Natural killer cell (primary cell): ENCODE measurements at regions not wholly inside any gene's neighbourhood (a gene's known extent, or its start where the extent isn't known, plus 50 kb on each side); places are given as distances from the start of the nearest gene placed in this dataset.

ENCODE experiments used
- ATAC-seq, 3 donors: fragments of 150-1000 bp in 2 of 3; fragments of 200-7000 bp in 1 of 3; cut with Tn5 transposase; 1 replicate in 1 of 3; 2 replicates in 2 of 3; pipeline ENCODE4 v1.10.0; 2021; ENCODE audit warnings: mild to moderate bottlenecking in 2 of 3, moderate library complexity in 2 of 3
- DNase-seq, 2 donors: peaks; one replicate each; pipeline versions ENCODE4 v3.0.0 to v3.0.0-alpha.2; 2013 to 2021; ENCODE audit warnings: mixed read lengths in 1 of 2
- H3K27ac ChIP-seq: one replicate; pipeline ENCODE4 v1.5.1; 2013; ENCODE audit warnings: mild to moderate bottlenecking, low read length
- H3K27me3 ChIP-seq: one replicate; pipeline ENCODE4 v1.6.1; 2013; ENCODE audit warnings: low read length; ENCODE audit not compliant: control insufficient read depth, insufficient read depth
- H3K36me3 ChIP-seq: one replicate; pipeline ENCODE4 v1.6.1; 2013; ENCODE audit warnings: low read length; ENCODE audit not compliant: control insufficient read depth, insufficient read depth
- H3K4me1 ChIP-seq: one replicate; pipeline ENCODE4 v1.6.1; 2013; ENCODE audit warnings: low read length; ENCODE audit not compliant: control insufficient read depth, insufficient read depth
- H3K4me3 ChIP-seq: one replicate; pipeline ENCODE4 v1.5.1; 2013; ENCODE audit warnings: low read length
- H3K9me3 ChIP-seq: one replicate; pipeline ENCODE4 v1.6.1; 2013; ENCODE audit warnings: low read length; ENCODE audit not compliant: control insufficient read depth, insufficient read depth
- H3K27ac Mint-ChIP-seq, 2 donors: one replicate each; pipeline ENCODE4 v1.8.0; 2022; ENCODE audit warnings: mild to moderate bottlenecking in 2 of 2, mixed read lengths in 2 of 2, moderate library complexity in 1 of 2
- H3K27me3 Mint-ChIP-seq, 2 donors: one replicate each; pipeline ENCODE4 v1.8.0; 2022; ENCODE audit warnings: low read depth in 2 of 2, mixed read lengths in 2 of 2
- H3K36me3 Mint-ChIP-seq: one replicate; pipeline ENCODE4 v1.8.0; 2022; ENCODE audit warnings: mixed read lengths
- H3K4me1 Mint-ChIP-seq, 2 donors: one replicate each; pipeline ENCODE4 v1.8.0; 2022; ENCODE audit warnings: mixed read lengths in 2 of 2
- H3K4me3 Mint-ChIP-seq: one replicate; pipeline ENCODE4 v1.8.0; 2022; ENCODE audit warnings: mild to moderate bottlenecking, moderate library complexity, mixed read lengths
- H3K9me3 Mint-ChIP-seq, 2 donors: one replicate each; pipeline ENCODE4 v1.8.0; 2022; ENCODE audit warnings: mixed read lengths in 2 of 2
- CTCF ChIP-seq: fragments of 200-600 bp; IDR thresholded peaks from one replicate; pipeline ENCODE4 v1.8.0; 2022; ENCODE audit warnings: antibody characterized with exemption
- WGBS: methylation state at CpG from one replicate; pipeline ENCODE4 v1.1.7; 2013; ENCODE audit warnings: missing lambda C conversion rate; ENCODE audit not compliant: insufficient coverage; 5-methylcytosine and 5-hydroxymethylcytosine counted together
- intact Hi-C: fragments of 100-400 bp; cut with micrococcal nuclease; formaldehyde crosslinking; loops from one replicate; pipeline ENCODE4 v1.14.2; 2022

GRCh38 chr15:29454506-29454905, 184.9 kb upstream of the NSMCE3 start:
- Histone ChIP-seq H3K36me3 (no peaks in the 10 kb centered on the region), H3K4me3 (no peak overlapping the region), H3K27me3 (no peaks in the 10 kb centered on the region), H3K4me1 (peaks cover 9% of the 10 kb centered on the region), H3K27ac (no peak overlapping the region), H3K9me3 (no peaks in the 10 kb centered on the region)
- H3K9me3 Mint-ChIP-seq, result no peaks in the 10 kb centered on the region
- DNase-seq, result no peak
- H3K4me1 Mint-ChIP-seq, result peaks cover 13 to 15% of the 10 kb centered on the region in 2 donors
- H3K27me3 Mint-ChIP-seq, result peaks cover 3 to 13% of the 10 kb centered on the region in 2 donors
- H3K4me3 Mint-ChIP-seq, result no peak overlapping the region
- H3K27ac Mint-ChIP-seq, result no peak overlapping the region
- no peak for ATAC-seq
- TF ChIP-seq CTCF, result no peak
- intact Hi-C loops, result no loop called here
- H3K36me3 Mint-ChIP-seq, result no peaks in the 10 kb centered on the region
- 92% methylated on average over 5 of the region's 5 CpGs for WGBS

GRCh38 chr15:29452881-29453731, 183.5 kb upstream of the NSMCE3 start:
- H3K27me3 Mint-ChIP-seq, result peaks cover 3 to 5% of the 10 kb centered on the region in 2 donors
- WGBS, result 21% methylated on average over 15 of the region's 16 CpGs
- no peaks in the 10 kb centered on the region for H3K36me3 ChIP-seq
- H3K4me3 Mint-ChIP-seq, result no peak overlapping the region
- peaks cover 13 to 15% of the 10 kb centered on the region in 2 donors for H3K4me1 Mint-ChIP-seq
- no peaks in the 10 kb centered on the region for H3K36me3 Mint-ChIP-seq
- DNase-seq (no peak), ATAC-seq (peak in 1 of 3 donors; percentile 48)
- H3K27ac Mint-ChIP-seq, result peak overlapping the region in 1 of 2 donors; percentile 57
- H3K9me3 Mint-ChIP-seq, result no peaks in the 10 kb centered on the region
- no peak overlapping the region for H3K4me3 ChIP-seq
- H3K27ac ChIP-seq, result no peak overlapping the region
- peaks cover 9% of the 10 kb centered on the region for H3K4me1 ChIP-seq
- TF ChIP-seq CTCF, result no peak
- intact Hi-C loops, result no loop called here
- H3K9me3 ChIP-seq, result no peaks in the 10 kb centered on the region
- H3K27me3 ChIP-seq, result no peaks in the 10 kb centered on the region

- no peaks in the 10 kb centered on the region for H3K9me3 Mint-ChIP-seq
- Histone ChIP-seq H3K4me1 (peaks cover 9% of the 10 kb centered on the region), H3K27me3 (no peaks in the 10 kb centered on the region), H3K36me3 (no peaks in the 10 kb centered on the region), H3K4me3 (no peak overlapping the region), H3K9me3 (no peaks in the 10 kb centered on the region), H3K27ac (no peak overlapping the region)
- H3K27me3 Mint-ChIP-seq, result peaks cover 3 to 5% of the 10 kb centered on the region in 2 donors
- 85% methylated on average over 18 of the region's 18 CpGs for WGBS
- no peak for DNase-seq
- peaks cover 13 to 15% of the 10 kb centered on the region in 2 donors for H3K4me1 Mint-ChIP-seq
- H3K36me3 Mint-ChIP-seq, result no peaks in the 10 kb centered on the region
- no peak overlapping the region for H3K27ac Mint-ChIP-seq
- no peak overlapping the region for H3K4me3 Mint-ChIP-seq
- no peak for TF ChIP-seq CTCF
- intact Hi-C loops, result no loop called here
- no peak for ATAC-seq
Observed at GRCh38 chr15:29451201-29451781, 181.7 kb upstream of the NSMCE3 start.
